Activated CD4-positive, alpha-beta T cell treated with anti-CD3 and anti-CD28 coated beads for 48 hours (primary cell): ENCODE measurements at regions not wholly inside any gene's neighbourhood (a gene's known extent, or its start where the extent isn't known, plus 50 kb on each side); places are given as distances from the start of the nearest gene placed in this dataset.
A peak's percentile ranks its signal among the peaks of the same experiment; 100 is the strongest.
"Not testable (repeated sequence)": the region's sequence is repeated elsewhere in the genome, so short reads cannot be mapped to it uniquely, and the experiment has no call there.

ENCODE experiments used
- DNase-seq: peaks from one replicate; pipeline ENCODE4 v3.0.0-alpha.2; 2020

DNA sequence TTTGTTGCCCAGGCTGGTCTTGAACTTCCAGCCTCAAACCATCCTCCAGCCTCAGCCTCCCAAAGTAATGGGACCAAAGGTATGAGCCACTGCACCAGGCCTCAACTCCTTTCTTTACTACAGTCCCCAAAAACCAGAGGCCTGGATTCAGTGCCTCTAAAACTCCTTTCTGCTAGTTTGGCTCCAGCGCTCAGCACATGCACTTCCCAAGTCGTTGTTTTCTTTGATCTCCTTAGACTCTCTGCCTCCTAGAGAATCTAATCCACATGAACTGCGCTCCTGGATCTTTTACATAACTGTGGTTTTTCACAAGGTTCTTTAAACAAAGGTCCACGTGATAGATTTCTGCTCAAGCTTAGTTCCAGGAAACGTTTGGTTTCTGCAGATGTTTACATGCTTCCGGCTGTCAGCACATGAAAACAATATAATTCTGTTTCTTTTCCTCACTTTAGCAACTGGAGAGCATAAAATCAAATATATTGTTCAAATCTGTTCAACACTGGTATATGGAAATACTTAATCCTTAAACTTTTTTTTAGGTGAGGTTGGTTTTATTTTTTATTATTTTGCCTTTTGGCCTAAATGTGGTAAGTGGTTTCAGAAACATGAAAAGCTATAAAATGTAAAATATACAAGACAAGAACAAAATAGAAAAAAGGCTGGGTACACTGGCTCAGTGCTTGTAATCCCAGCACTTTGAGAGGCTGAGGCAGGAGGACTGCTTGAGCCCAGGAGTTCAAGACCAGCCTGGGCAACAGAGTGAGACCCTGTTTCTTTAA lies 270.5 kb upstream of the MKLN1 start:
- DNase-seq, result no peak

DNA sequence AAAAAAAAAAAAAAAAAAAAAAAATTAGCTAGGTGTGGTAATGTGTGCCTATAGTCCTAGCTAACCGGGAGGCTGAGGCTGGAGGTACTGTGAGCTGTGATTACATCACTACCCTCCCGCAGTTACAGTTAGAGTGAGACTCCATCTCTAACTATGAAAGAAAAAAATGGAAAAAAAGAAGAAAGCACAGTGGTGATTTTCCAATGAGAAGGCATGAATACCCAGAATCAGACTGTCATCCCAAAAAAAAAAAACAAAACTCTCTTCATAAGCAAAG lies 269.9 kb upstream of the MKLN1 start:
- DNase-seq, result peak; percentile 48

DNA sequence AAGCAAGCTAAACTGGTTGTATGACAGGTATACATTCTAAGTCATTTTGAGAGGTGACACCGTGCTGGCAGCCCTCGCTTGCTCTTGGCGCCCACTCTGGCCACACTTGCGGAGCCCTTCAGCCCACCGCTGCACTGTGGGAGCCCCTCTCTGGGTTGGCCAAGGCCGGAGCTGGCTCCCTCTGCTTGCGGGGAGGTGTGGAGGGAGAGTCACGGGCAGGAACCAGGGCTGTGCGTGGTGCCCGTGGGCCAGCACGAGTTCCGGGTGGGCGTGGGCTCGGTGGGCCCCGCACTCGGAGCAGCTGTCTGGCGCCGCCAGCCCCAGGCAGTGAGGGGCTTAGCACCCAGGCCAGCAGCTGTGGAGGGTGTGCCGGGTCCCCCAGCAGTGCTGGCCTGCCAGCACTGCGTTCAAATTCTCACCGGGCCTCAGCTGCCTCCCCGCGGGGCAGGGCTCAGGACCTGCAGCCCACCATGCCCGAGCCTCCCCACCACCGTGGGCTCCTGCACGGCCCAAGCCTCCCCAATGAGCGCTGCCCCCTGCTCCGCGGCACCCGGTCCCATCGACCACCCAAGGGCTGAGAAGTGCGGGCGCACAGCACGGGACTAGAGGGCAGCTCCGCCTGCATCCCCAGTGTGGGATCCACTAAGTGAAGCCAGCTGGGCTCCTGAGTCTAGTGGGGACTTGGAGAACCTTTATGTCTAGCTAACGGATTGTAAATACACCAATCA lies 269.0 kb upstream of the MKLN1 start:
- not testable (repeated sequence) for DNase-seq

DNA sequence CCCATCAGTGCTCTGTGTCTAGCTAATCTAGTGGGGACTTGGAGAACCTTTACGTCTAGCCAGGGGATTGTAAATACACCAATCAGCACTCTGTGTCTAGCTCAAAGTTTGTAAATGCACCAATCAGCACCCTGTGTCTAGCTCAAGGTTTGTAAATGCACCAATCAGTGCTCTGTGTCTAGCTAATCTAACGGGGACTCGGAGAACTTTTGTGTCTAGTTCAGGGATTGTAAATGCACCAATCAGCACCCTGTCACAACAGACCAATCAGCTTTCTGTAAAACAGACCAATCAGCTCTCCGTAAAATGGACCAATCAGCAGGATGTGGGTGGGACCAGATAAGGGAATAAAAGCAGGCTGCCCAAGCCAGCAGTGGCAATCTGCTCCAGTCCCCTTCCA lies 268.3 kb upstream of the MKLN1 start:
- not testable (repeated sequence) for DNase-seq

DNA sequence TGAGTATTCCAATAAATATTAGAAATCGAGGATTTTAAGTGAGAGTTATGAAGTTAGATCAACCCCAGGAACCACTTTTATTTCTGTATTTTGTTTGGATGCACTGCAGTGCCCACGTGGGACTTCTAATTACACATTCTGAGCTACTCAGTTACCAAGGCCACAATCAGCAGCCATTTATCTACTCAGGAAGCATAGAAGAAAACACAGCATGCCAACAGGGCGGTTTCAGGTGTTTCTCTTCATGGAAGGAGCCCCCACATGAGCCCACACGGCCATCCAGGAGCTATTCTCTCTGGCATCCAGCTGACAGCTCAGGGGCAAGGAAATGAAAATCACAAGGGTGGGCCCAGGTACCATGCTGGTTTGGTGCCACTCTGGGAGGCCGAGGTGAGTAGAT lies 266.5 kb upstream of the MKLN1 start:
- no peak for DNase-seq

DNA sequence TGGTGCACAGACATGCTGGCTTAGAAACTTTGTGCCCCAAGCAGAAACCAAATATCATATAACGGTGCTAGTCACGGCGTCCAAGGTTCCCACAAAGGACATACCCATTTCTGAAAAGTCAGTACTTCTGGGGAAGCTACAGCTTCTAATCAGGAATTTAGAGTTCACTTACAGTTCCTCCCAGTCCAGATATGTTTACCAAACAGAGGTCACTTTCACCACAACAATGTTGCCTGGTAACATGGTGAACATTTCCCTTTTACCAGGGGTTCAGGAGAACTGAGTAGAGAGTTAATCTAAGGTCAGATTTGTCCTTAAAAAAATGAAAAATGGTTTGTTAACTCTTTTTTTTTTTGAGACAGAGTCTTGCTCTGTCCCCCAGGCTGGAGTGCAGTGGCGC lies 265.9 kb upstream of the MKLN1 start:
- no peak for DNase-seq

DNA sequence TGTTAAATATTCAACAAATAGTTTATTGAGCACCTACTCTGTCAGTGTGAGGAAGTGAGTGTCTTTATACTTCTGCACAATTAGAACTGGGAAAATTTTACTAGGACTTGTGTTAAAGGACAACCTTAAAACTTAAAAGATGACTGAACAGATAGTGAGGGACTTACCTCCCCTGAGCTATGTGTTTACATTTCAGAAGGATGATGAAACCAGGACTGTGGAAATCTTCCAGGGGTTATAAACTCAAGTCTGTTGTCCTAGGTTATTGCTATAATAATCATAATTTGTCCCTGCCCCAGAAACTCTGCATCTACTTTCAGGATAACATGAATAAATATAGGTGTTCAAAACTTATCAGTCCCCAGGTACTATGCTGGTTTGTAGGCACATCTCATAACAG lies 261.0 kb upstream of the MKLN1 start:
- DNase-seq, result no peak

DNA sequence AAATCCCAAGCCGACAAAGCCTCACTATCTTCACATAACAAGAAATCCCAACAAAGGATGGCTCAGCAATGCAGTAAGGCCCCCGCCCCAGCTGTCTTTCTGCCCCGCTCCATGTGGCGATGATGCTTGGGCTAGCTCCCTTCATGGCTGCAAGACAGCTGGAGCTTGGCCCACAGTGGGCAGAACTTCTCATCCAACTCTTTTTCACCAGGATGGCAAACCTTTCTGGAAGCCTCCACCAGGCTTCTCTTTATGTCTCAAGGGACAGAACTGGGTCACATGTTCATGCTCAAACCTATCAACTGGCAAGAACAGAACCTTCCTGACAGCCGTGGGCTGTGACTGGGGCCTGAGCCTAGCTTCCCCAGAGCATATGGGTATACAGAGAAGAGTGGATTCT lies 260.5 kb upstream of the MKLN1 start:
- no peak for DNase-seq

DNA sequence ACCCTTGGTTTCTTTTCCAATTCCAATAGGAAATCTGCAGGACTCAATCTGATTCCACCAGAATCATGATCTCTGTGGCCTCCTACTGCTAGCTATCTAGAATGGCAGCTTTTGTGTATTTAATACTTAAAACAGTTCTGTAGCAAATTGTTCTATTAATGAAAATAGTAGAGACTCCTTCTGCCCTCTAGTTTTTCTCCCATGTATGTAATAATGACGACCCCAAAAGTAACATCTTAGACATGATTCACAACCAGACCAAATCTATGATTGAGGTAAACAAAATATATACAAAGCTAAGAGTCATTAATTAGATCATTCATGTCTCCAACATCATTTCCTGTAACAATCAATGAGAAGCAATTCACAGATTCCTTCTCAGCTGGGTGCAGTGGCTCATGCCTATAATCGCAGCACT lies 259.1 kb upstream of the MKLN1 start:
- no peak for DNase-seq

DNA sequence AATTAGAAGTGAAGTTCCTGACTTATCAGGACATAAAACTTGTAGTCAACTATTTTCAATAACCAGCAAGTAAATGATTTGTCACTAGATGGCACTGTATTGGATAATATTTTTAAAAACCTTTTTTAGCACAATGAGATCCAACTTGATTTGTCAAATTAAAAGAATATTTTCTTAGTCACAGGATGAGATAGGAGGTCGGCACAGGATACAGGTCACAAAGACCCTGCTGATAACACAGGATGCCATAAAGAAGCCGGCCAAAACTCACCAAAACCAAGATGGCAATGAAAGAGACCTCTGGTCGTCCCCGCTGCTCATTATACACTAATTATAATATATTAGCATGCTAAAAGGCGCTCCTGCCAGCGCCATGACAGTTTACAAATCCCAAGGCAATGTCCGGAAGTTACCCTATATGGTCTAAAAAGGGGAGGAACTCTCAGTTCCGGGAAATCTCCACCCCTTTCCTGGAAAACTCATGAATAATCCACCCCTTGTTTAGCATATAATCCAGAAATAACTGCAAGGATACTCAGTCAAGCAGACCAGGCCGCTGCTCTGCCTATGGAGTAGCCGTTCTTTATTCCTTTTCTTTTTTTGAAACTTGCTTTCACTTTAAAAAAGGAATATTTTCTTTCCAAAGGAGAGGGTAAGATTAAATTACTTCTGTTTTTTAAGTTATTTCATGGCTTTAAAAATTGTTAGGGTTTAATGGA lies 255.7 kb upstream of the MKLN1 start:
- no peak for DNase-seq

DNA sequence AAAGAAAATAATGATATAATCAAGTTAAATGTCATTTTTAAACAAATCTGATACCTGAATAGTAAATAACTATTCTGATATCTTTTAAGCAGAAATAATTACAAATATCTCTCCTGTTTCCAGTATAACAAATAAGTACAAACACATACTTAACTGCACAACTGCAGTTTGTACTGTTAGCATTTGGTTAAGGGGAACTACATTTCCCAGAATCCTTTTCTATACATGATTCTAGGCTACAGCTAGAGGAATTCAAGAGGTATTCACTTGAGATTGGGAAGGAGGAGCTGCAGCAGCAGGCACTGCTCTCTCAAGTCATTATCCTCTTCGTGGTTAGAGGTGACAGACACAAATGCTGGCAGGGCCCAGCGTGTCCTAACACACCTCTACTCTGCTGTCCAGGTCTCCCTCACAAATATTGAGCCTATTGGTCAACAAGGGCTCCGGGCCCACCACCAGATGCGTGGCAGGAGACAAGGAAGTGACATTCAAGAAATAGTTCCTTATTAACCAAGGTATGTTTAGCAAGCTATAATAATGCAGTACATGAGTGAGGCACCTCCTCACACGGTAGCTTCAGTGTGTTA lies 255.1 kb upstream of the MKLN1 start:
- no peak for DNase-seq

DNA sequence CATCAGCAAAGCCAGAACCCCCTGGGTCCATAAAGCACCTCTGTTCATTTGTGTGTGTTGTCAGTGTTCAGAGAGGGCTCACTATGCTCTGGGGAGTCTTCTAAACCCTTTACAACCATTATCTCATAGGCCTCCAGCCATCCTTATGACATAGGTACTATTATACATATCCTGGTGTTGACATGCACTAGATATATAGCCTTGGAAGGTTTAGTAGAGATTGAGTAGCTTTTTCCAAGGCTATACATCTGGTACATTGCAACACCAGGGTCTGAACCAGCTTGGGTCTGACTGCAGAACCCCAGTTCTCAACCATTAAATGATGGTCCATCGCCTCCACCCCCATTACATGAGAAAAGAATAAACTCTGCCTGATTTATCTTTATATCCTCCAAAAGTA lies 253.6 kb upstream of the MKLN1 start:
- DNase-seq, result no peak

DNA sequence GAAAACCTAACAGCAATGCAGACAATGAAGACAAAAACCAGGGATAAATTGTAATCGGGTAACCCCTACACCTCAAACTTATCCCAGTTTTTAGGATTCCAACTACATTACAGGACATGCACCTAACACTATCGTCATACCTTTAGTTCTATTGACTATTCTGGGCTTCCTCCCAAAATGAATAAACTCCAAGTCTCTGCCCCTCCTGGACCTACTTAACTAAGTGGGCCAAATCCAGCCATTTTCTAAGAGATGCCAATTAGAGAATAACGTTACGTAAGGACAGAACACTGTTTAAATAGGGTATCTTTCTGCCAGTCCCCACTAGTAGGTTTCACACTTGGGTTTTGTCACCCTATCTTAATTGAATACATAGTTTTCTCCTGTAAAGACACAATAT lies 253.1 kb upstream of the MKLN1 start:
- DNase-seq, result no peak

DNA sequence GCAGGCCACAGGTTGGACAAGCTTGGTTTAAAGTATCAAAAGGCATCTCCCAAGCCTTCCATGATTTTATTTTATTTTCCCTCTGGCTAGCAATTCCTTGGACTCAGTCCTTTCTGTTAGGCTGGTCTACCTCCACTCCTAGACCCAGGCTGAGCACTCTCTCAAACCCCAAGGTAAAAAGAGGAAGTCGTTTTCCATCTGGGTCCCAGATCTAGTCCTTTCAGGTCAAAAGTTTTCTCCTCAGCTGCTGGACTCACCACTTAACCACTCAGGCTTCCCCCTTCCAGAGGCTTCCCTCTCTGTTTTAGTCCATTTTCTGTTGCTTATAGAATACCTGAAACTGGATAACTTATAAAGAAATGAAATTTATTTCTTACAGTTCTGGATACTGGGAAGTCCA lies 252.3 kb upstream of the MKLN1 start:
- no peak for DNase-seq

DNA sequence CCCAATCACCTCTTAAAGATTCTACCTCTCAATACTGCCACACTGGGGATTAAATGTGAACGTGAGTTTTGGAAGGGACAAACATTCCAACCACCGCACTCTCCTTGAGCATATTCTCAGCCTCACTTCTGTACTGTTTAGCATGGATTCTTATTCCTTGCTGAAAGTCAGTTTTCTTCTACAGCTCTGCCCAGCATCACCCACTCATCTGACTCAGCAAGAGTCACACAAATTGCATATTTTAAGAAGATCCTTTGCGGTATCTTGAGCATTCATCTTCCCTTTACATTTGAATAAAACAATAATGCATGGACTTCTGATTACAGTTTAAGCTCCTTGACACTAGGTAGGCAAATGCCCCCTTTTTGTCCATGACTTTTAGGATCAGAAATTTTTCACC lies 251.6 kb upstream of the MKLN1 start:
- no peak for DNase-seq

DNA sequence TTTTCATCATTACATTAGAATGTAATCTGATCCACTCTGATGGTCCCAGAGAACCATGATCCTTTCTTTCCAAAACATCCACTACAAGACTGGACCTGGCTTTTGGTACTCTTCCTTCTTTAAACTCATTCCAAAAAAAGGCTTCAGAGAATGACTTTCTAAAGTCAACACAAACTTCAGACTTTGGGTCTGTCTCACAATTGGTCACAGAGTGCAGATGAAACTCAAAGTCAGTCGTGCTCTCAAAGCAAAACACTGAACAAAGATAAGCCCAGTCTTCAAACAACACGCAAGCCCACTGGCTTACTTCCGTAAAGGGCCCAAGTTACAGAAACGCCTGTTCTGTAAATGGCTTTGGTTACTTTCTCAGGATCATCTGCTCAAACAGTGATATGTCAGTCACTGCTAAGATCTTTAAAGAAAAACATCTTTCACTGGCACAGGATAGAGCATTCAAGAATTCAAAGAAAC lies 250.9 kb upstream of the MKLN1 start:
- DNase-seq, result no peak

DNA sequence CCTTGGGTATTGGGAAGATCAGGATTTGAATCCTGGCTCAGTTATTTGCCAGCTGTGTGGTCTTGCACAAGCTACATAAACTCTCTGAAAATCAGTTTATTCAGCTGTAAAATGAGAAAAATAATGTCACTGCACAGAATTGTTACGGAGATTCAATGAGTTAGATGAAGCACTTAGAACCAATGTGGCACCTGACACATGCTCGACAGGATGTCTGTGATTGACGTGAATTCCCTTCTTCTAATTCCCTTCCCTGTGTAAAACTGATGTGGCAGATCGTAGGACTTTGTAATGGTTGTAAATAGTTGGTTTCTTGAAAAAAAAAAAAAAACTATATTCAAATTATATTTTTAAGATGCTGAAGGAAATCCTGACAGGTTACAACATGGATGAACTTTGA lies 249.9 kb upstream of the MKLN1 start:
- DNase-seq, result no peak

DNA sequence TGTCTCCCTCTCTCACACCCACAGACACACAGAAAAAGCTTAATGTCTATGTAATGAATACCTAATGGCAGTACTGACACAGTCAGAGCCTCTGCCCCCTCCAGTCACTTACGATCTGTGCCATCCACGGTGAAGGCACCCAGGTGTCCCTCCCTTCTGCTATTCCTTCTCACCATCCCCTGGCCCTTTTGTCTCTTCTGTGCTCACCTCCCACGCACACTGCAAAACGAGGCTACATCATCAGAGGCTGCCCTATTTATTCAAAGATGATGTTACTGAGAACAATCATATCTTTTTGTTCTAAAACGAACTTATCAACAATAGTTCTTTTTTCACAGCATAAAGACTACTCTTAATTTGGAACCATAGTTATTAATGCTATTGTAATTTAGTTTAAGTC lies 246.9 kb upstream of the MKLN1 start:
- DNase-seq, result no peak

DNA sequence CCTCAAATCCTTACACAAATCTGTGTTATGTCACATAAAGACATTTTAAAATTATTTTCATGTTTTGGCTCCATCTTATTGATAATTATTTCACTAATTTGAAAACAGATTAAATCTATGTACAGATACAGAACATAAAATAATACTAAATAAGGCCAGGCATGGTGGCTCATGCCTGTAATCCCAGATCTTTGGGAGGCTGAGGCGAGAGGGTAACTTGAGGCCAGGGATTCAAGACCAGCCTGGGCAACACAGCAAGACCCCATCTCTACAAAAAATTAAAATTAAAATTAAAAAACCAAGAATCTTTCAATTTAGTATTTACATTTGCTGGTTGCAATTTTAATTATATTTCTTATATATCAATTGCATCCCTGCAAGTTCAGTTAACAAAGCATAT lies 246.4 kb upstream of the MKLN1 start:
- no peak for DNase-seq

DNA sequence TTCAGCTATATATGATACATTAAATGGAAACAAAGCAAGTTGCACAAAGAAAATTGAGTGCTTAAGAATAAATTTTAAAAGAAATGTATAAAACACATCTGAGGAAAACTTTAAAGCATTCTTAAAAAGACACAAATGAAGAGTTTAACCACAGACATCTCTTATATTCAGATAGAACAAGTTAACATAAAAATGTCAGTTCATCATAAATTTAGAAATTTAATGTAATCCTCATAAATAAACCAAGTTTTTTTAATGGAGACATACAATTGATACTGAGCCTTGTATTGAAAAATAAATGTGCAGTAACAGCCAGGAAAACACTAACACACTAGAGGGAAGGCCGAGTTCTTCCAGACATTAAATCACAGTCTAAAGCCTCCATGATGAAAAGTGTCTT lies 243.9 kb upstream of the MKLN1 start:
- DNase-seq, result no peak

DNA sequence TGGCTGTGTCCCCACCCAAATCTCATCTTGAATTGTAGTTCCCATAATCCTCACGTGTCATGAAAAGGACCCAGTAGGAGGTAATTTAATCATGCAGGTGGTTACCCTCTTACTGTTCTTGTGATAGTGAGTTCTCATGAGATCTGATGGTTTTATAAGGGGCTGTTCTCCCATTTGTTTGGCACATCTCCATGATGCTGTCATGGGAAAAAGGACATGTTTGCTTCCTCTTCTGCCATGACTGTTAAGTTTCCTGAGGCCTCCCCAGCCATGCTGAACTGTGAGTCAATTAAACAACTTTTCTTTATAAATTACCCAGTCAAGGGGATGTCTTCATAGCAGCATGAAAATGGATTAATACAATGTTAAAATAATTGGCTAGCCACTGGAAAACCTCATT lies 243.3 kb upstream of the MKLN1 start:
- not testable (repeated sequence) for DNase-seq

DNA sequence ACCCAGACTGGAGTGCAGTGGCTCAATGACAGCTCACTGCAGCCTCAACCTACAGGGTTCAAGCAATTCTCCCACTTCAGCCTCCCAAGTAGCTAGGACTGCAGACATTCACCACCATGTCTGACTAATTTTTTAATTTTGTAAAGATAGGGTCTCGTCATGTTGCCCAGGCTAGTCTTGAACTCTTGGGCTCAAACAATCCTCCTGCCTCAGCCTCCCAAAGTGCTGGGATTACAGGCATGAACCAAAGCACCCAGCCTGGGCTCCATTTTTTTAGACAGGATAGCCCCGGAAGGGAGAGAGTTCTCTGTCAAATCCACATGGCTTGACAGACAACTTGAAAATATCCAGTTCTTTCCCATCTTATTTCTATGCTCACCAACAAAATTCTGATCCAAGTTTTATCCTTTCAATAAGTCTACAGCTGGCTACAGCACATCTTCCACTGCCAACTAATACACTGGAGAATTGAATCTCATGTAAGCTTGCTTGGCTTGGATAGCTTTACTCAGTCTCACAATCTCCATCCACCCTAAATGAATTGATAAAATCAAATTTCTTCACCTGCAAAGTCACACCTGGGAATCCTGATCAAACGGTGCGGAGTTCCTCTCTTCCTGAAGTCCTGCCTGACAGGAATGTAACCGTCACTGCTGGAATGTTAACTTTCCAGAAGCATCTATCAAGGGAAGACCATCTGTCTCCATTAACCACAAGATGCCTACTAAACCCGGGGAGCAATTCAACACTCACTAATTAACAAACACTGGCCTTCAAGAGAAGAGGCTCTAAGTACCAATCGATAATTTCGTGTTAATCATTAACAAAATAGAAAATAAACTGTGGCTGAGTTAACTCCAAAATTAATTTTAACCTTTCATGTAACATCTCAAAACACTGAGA lies 239.7 kb upstream of the MKLN1 start:
- no peak for DNase-seq

DNA sequence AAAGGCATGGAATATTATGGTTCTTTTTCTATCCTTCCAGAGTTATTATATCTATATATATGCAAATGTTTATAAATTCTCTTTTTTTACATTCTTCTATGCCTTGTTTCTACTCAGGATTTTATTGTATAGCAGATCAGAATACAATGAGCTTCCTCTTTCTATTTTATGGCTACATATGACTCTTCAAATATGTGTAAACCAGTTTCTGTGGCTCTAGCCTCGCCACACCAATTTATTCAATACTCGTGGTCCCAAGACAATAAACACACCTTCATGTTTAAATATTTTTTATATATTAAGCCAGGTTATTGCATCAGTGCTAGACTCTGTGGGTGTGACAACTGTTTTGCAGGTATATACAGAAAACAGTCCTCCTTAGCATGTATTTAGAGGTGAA lies 237.5 kb upstream of the MKLN1 start:
- DNase-seq, result no peak
